Suprapubic skin (tissue), 3 donors: ENCODE measurements at regions not wholly inside any gene's neighbourhood (a gene's known extent, or its start where the extent isn't known, plus 50 kb on each side); places are given as distances from the start of the nearest gene placed in this dataset.

Source experiments
- CTCF ChIP-seq, 2 donors: fragments of 200-600 bp in 1 of 2; fragments of 450-650 bp in 1 of 2; sonication (generic) in 1 of 2; IDR thresholded peaks; one replicate each; pipeline ENCODE4 v1.5.1; 2016 to 2019; ENCODE audit warnings: antibody characterized with exemption in 2 of 2, mild to moderate bottlenecking in 1 of 2, moderate library complexity in 1 of 2
- POLR2AphosphoS5 ChIP-seq, 3 donors: sonication (generic); formaldehyde crosslinking; IDR thresholded peaks; one replicate each; pipeline ENCODE4 v1.6.1; 2017; ENCODE audit warnings: antibody characterized with exemption in 3 of 3

GRCh38 chr1:234899730-234900072, 228.9 kb downstream of the TOMM20 start:
- TF ChIP-seq CTCF (IDR thresholded peaks at IDR 0.05): no peak
- no peak for TF ChIP-seq POLR2AphosphoS5 (IDR thresholded peaks at IDR 0.05)
